ENCODE measurements at regions not wholly inside any gene's neighbourhood (a gene's known extent, or its start where the extent isn't known, plus 50 kb on each side); places are given as distances from the start of the nearest gene placed in this dataset.

- no CpG with 5 or more reads among the region's 4 CpGs for WGBS (ENCODE audit: insufficient coverage, insufficient read length)
- H3K27me3 ChIP-seq (ENCODE audit: control insufficient read depth, insufficient read depth, low read length), result no peaks in the 10 kb centered on the region
- no peak overlapping the region for H3K4me3 ChIP-seq (ENCODE audit: low read length)
- no peaks in the 10 kb centered on the region for H3K4me1 ChIP-seq (ENCODE audit: control insufficient read depth, insufficient read depth, low read length)
- no peaks in the 10 kb centered on the region for H3K36me3 ChIP-seq (ENCODE audit: control insufficient read depth, insufficient read depth, low read length)
- no peaks in the 10 kb centered on the region for H3K9me3 ChIP-seq (ENCODE audit: control insufficient read depth, insufficient read depth, low read length)
- DNase-seq (ENCODE audit: low read depth, low spot score), result no peak
- no peak overlapping the region for H3K27ac ChIP-seq (ENCODE audit: low read length)
Measured at GRCh38 chr10:78449554-78449953, 415.9 kb downstream of the RPS24 start.

GRCh38 chr10:78450239-78450638, 416.6 kb downstream of the RPS24 start:
- no peaks in the 10 kb centered on the region for H3K27me3 ChIP-seq (ENCODE audit: control insufficient read depth, insufficient read depth, low read length)
- H3K9me3 ChIP-seq (ENCODE audit: control insufficient read depth, insufficient read depth, low read length), result no peaks in the 10 kb centered on the region
- H3K36me3 ChIP-seq (ENCODE audit: control insufficient read depth, insufficient read depth, low read length), result no peaks in the 10 kb centered on the region
- WGBS (ENCODE audit: insufficient coverage, insufficient read length), result no CpG with 5 or more reads among the region's 3 CpGs
- DNase-seq (ENCODE audit: low read depth, low spot score), result no peak
- H3K4me3 ChIP-seq (ENCODE audit: low read length), result no peak overlapping the region
- no peak overlapping the region for H3K27ac ChIP-seq (ENCODE audit: low read length)
- H3K4me1 ChIP-seq (ENCODE audit: control insufficient read depth, insufficient read depth, low read length), result no peaks in the 10 kb centered on the region

DNA sequence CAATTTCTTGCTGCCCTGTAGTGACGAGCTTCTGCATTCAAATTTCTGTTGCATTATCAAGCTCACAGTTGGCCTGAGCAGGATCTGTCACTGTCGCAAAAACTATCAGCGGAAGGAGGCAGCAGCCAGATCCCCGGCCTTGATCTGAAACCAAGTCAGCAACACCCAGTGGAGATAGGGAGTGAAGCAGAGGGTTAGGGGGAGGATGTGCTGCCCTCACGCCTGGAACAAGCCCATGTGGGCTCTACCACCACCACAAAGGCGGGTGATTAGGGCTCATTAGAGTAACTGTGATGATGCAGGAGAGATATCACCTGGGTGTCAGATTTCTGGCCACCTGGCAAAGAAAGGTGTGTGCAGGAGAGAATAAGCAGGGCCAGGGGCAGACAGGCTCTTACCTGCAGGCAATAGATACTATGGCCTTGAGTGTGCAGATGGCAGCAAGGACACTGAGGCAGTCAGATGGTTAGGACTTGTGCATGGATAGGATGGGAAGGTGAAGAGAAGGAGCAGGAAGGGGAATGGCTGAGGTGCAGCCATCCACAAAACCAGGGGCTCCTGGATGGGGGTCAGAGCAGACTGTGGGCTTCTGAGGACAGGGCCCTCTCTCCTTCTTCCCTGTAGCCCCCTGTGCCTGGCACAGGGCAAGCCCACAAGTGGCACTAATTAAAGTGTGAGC, 417.3 kb downstream of the RPS24 start:
- Histone ChIP-seq H3K9me3 (ENCODE audit: control insufficient read depth, insufficient read depth, low read length) (no peaks in the 10 kb centered on the region), H3K27me3 (ENCODE audit: control insufficient read depth, insufficient read depth, low read length) (no peaks in the 10 kb centered on the region), H3K4me3 (ENCODE audit: low read length) (no peak overlapping the region), H3K27ac (ENCODE audit: low read length) (no peak overlapping the region), H3K36me3 (ENCODE audit: control insufficient read depth, insufficient read depth, low read length) (no peaks in the 10 kb centered on the region), H3K4me1 (ENCODE audit: control insufficient read depth, insufficient read depth, low read length) (no peaks in the 10 kb centered on the region)
- WGBS (ENCODE audit: insufficient coverage, insufficient read length), result no CpG with 5 or more reads among the region's 6 CpGs
- DNase-seq (ENCODE audit: low read depth, low spot score), result no peak

GRCh38 chr10:78451592-78451991, 417.9 kb downstream of the RPS24 start:
- DNase-seq (ENCODE audit: low read depth, low spot score), result no peak
- Histone ChIP-seq H3K27me3 (ENCODE audit: control insufficient read depth, insufficient read depth, low read length) (no peaks in the 10 kb centered on the region), H3K4me3 (ENCODE audit: low read length) (no peak overlapping the region), H3K9me3 (ENCODE audit: control insufficient read depth, insufficient read depth, low read length) (no peaks in the 10 kb centered on the region), H3K27ac (ENCODE audit: low read length) (no peak overlapping the region), H3K36me3 (ENCODE audit: control insufficient read depth, insufficient read depth, low read length) (no peaks in the 10 kb centered on the region), H3K4me1 (ENCODE audit: control insufficient read depth, insufficient read depth, low read length) (no peaks in the 10 kb centered on the region)
- WGBS (ENCODE audit: insufficient coverage, insufficient read length), result no CpG with 5 or more reads among the region's 10 CpGs

- H3K9me3 ChIP-seq (ENCODE audit: control insufficient read depth, insufficient read depth, low read length), result no peaks in the 10 kb centered on the region
- no peaks in the 10 kb centered on the region for H3K36me3 ChIP-seq (ENCODE audit: control insufficient read depth, insufficient read depth, low read length)
- H3K4me1 ChIP-seq (ENCODE audit: control insufficient read depth, insufficient read depth, low read length), result no peaks in the 10 kb centered on the region
- no peak for DNase-seq (ENCODE audit: low read depth, low spot score)
- no peak overlapping the region for H3K4me3 ChIP-seq (ENCODE audit: low read length)
- no peaks in the 10 kb centered on the region for H3K27me3 ChIP-seq (ENCODE audit: control insufficient read depth, insufficient read depth, low read length)
- H3K27ac ChIP-seq (ENCODE audit: low read length), result no peak overlapping the region
- WGBS (ENCODE audit: insufficient coverage, insufficient read length), result no CpG with 5 or more reads among the region's 7 CpGs
Measured at GRCh38 chr10:78454123-78454645, 420.5 kb downstream of the RPS24 start.

GRCh38 chr10:78455236-78455635, 421.6 kb downstream of the RPS24 start:
- Histone ChIP-seq H3K4me1 (ENCODE audit: control insufficient read depth, insufficient read depth, low read length) (no peaks in the 10 kb centered on the region), H3K27ac (ENCODE audit: low read length) (no peak overlapping the region), H3K4me3 (ENCODE audit: low read length) (no peak overlapping the region), H3K27me3 (ENCODE audit: control insufficient read depth, insufficient read depth, low read length) (no peaks in the 10 kb centered on the region), H3K9me3 (ENCODE audit: control insufficient read depth, insufficient read depth, low read length) (no peaks in the 10 kb centered on the region), H3K36me3 (ENCODE audit: control insufficient read depth, insufficient read depth, low read length) (no peaks in the 10 kb centered on the region)
- WGBS (ENCODE audit: insufficient coverage, insufficient read length), result no CpG with 5 or more reads among the region's 8 CpGs
- no peak for DNase-seq (ENCODE audit: low read depth, low spot score)

DNA sequence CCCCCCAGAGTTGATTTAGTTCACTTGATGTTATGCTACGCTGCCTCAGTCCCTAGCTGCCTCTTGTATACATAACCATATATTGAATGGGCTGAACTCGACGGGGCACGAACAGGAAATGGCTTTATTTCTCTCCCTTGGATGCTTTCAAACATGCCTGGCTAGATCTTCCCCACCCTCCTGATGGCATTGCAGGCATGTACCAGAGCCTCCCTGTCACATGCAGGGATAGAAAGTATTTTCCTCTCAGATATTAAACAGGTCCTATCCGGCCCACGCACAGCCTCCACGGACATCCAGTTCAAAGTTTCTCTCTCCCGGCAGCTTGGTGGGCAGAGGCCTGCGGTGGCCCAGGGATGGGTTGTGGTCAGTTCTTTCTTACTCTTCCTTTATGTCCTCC, 422.1 kb downstream of the RPS24 start:
- WGBS (ENCODE audit: insufficient coverage, insufficient read length), result no CpG with 5 or more reads among the region's 9 CpGs
- Histone ChIP-seq H3K9me3 (ENCODE audit: control insufficient read depth, insufficient read depth, low read length) (no peaks in the 10 kb centered on the region), H3K27me3 (ENCODE audit: control insufficient read depth, insufficient read depth, low read length) (no peaks in the 10 kb centered on the region), H3K4me1 (ENCODE audit: control insufficient read depth, insufficient read depth, low read length) (no peaks in the 10 kb centered on the region), H3K4me3 (ENCODE audit: low read length) (no peak overlapping the region), H3K27ac (ENCODE audit: low read length) (no peak overlapping the region), H3K36me3 (ENCODE audit: control insufficient read depth, insufficient read depth, low read length) (no peaks in the 10 kb centered on the region)
- no peak for DNase-seq (ENCODE audit: low read depth, low spot score)

GRCh38 chr10:78456649-78457400, 423.2 kb downstream of the RPS24 start:
- H3K4me1 ChIP-seq (ENCODE audit: control insufficient read depth, insufficient read depth, low read length), result no peaks in the 10 kb centered on the region
- H3K36me3 ChIP-seq (ENCODE audit: control insufficient read depth, insufficient read depth, low read length), result no peaks in the 10 kb centered on the region
- no peaks in the 10 kb centered on the region for H3K9me3 ChIP-seq (ENCODE audit: control insufficient read depth, insufficient read depth, low read length)
- no peak overlapping the region for H3K4me3 ChIP-seq (ENCODE audit: low read length)
- no peaks in the 10 kb centered on the region for H3K27me3 ChIP-seq (ENCODE audit: control insufficient read depth, insufficient read depth, low read length)
- no peak overlapping the region for H3K27ac ChIP-seq (ENCODE audit: low read length)
- no peak for DNase-seq (ENCODE audit: low read depth, low spot score)
- WGBS (ENCODE audit: insufficient coverage, insufficient read length), result no CpG with 5 or more reads among the region's 13 CpGs

DNA sequence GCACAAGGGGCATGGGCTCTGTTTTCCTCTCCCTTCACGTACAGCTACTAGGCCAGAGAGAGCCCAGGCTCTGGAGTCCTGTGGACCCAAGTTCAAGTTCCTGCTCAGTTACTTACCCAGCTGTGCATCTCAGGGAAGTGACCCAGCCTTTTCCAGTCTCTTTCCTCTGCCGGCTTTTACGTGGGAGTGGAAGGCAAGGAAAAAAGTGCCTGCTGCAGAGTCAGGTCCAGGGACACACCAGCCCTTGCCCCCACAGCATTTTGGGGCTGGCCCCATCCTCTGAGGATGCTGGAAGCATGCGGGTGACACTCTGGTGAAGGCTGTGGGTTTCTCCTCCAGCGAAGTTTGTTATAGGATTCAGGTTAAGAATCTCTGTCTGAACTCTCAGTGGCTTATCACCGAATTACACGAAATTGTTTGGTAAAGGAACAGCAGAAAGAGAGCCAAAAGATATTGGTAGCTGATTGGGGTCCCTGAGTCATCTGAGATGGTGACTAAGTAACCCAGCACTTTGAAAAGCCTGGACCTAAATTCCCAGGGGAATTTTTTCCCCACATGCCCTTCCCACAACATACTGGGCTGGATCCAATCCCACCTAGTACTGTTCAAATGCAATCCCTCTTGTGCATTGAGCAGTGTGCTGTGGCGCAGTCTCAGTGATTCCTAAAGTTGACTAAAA, 424.3 kb downstream of the RPS24 start:
- Histone ChIP-seq H3K9me3 (ENCODE audit: control insufficient read depth, insufficient read depth, low read length) (no peaks in the 10 kb centered on the region), H3K4me3 (ENCODE audit: low read length) (no peak overlapping the region), H3K27me3 (ENCODE audit: control insufficient read depth, insufficient read depth, low read length) (no peaks in the 10 kb centered on the region), H3K4me1 (ENCODE audit: control insufficient read depth, insufficient read depth, low read length) (no peaks in the 10 kb centered on the region), H3K36me3 (ENCODE audit: control insufficient read depth, insufficient read depth, low read length) (no peaks in the 10 kb centered on the region), H3K27ac (ENCODE audit: low read length) (no peak overlapping the region)
- DNase-seq (ENCODE audit: low read depth, low spot score), result no peak
- no CpG with 5 or more reads among the region's 8 CpGs for WGBS (ENCODE audit: insufficient coverage, insufficient read length)

- WGBS (ENCODE audit: insufficient coverage, insufficient read length), result no CpG with 5 or more reads among the region's 3 CpGs
Measured at GRCh38 chr10:78458983-78459638, 425.4 kb downstream of the RPS24 start.

More at GRCh38 chr10:78458983-78459638, 425.4 kb downstream of the RPS24 start:
- Histone ChIP-seq H3K27me3 (ENCODE audit: control insufficient read depth, insufficient read depth, low read length) (no peaks in the 10 kb centered on the region), H3K9me3 (ENCODE audit: control insufficient read depth, insufficient read depth, low read length) (no peaks in the 10 kb centered on the region), H3K4me1 (ENCODE audit: control insufficient read depth, insufficient read depth, low read length) (no peaks in the 10 kb centered on the region), H3K4me3 (ENCODE audit: low read length) (no peak overlapping the region), H3K27ac (ENCODE audit: low read length) (no peak overlapping the region), H3K36me3 (ENCODE audit: control insufficient read depth, insufficient read depth, low read length) (no peaks in the 10 kb centered on the region)
- no peak for DNase-seq (ENCODE audit: low read depth, low spot score)
